A549 (cell line): ENCODE measurements at regions not wholly inside any gene's neighbourhood (a gene's known extent, or its start where the extent isn't known, plus 50 kb on each side); places are given as distances from the start of the nearest gene placed in this dataset.
A peak's percentile ranks its signal among the peaks of the same experiment; 100 is the strongest.

Experiments
- ATAC-seq, 2 experiments: fragments of 200-7000 bp in 1 of 2; fragments of >200 bp in 1 of 2; cut with Nextera tagmentation in 1 of 2; cut with Tn5 transposase in 1 of 2; 3 replicates each; pipeline versions ENCODE4 v1.8.0 to v1.9.1; 2018 to 2020; ENCODE audit warnings: mild to moderate bottlenecking in 1 of 2, moderate library complexity in 1 of 2
- CTCF ChIA-PET: fragments of 300-600 bp; sonication (Branson Sonifier 250); formaldehyde crosslinking; extraction: SDS; loops from one replicate; lab custom pipeline; 2021; ENCODE audit warnings: antibody characterized with exemption, inconsistent platforms; lab: Yijun Ruan, JAX
- POLR2A ChIA-PET: fragments of 350-600 bp; formaldehyde crosslinking; extraction: SDS; loops from one replicate; lab custom pipeline; 2021; ENCODE audit warnings: antibody characterized with exemption, inconsistent platforms; lab: Yijun Ruan, JAX
- DNase-seq, 2 experiments: peaks; one replicate each; pipeline versions ENCODE4 v3.0.0 to v3.0.0-alpha.2; 2011 to 2016; ENCODE audit warnings: low read depth in 1 of 2, low spot score in 1 of 2
- FAIRE-seq: peaks from 2 replicates; lab custom pipeline; 2011; peaks lifted over from hg19 to GRCh38; lab: Jason Lieb, UNC
- H3K27ac ChIP-seq, 2 experiments: fragments of >200 bp; sonication (Bioruptor Twin); formaldehyde crosslinking; 3 replicates each; pipeline ENCODE4 v1.5.1; 2016 to 2017
- H3K4me1 ChIP-seq: fragments of >200 bp; sonication (Bioruptor Twin); formaldehyde crosslinking; 3 replicates; pipeline ENCODE4 v1.6.1; 2016
- H3K4me2 ChIP-seq: fragments of >200 bp; sonication (Bioruptor Twin); formaldehyde crosslinking; 3 replicates; pipeline ENCODE4 v1.6.1; 2016
- H3K4me3 ChIP-seq: fragments of >200 bp; sonication (Bioruptor Twin); formaldehyde crosslinking; 3 replicates; pipeline ENCODE4 v1.5.1; 2016
- H3K9me3 ChIP-seq: fragments of >200 bp; sonication (Bioruptor Twin); formaldehyde crosslinking; 3 replicates; pipeline ENCODE4 v1.6.1; 2016
- ATOH8 ChIP-seq: fragments of 250-450 bp; sonication (Bioruptor Pico); IDR thresholded peaks from 2 replicates; pipeline ENCODE4 v1.5.0; 2020; ENCODE audit warnings: low read depth, mild to moderate bottlenecking, moderate library complexity
- BHLHE40 ChIP-seq: IDR thresholded peaks from 2 replicates; pipeline ENCODE4 v1.6.1; 2012; ENCODE audit warnings: low read depth, low read length, inconsistent platforms
- EHF ChIP-seq: fragments of 250-450 bp; sonication (Bioruptor Pico); IDR thresholded peaks from 2 replicates; pipeline ENCODE4 v1.5.0; 2020; ENCODE audit warnings: mild to moderate bottlenecking
- FOSL2 ChIP-seq, 2 experiments: fragments of 450-650 bp in 1 of 2; fragments of >200 bp in 1 of 2; sonication (Bioruptor Twin) in 1 of 2; formaldehyde crosslinking; IDR thresholded peaks; 2 replicates each; pipeline versions ENCODE4 v1.5.0 to v1.6.1; 2016 to 2020; ENCODE audit warnings: mild to moderate bottlenecking in 1 of 2, moderate library complexity in 1 of 2
- HDAC2 ChIP-seq: fragments of 200-600 bp; sonication (generic); IDR thresholded peaks from 2 replicates; pipeline ENCODE4 v1.6.1; 2016
- HEYL ChIP-seq: fragments of 250-450 bp; sonication (Bioruptor Pico); IDR thresholded peaks from 2 replicates; pipeline ENCODE4 v1.8.0; 2021; ENCODE audit warnings: mild to moderate bottlenecking, moderate library complexity
- JUN ChIP-seq, 2 experiments: fragments of >200 bp; sonication (Bioruptor Twin); formaldehyde crosslinking; IDR thresholded peaks; 2 replicates in 1 of 2; 3 replicates in 1 of 2; pipeline ENCODE4 v1.6.1; 2016 to 2017
- MAFK ChIP-seq: fragments of 450-650 bp; IDR thresholded peaks from 2 replicates; pipeline ENCODE4 v1.6.1; 2014; ENCODE audit not compliant: partially characterized antibody
- MAX ChIP-seq: IDR thresholded peaks from 2 replicates; pipeline ENCODE4 v1.6.1; 2012
- MAZ ChIP-seq: fragments of 150-350 bp; IDR thresholded peaks from 2 replicates; pipeline ENCODE4 v1.6.1; 2014; ENCODE audit warnings: antibody characterized with exemption, low read depth, low read length, borderline replicate concordance
- MYC ChIP-seq: IDR thresholded peaks from 2 replicates; pipeline ENCODE4 v1.6.1; 2012; ENCODE audit warnings: mild to moderate bottlenecking, inconsistent platforms, low read length, improper control_type of control experiment, borderline replicate concordance
- NFE2L2 ChIP-seq: fragments of 150-350 bp; conservative IDR thresholded peaks from 2 replicates; pipeline ENCODE4 v1.6.1; 2014; ENCODE audit warnings: low read length
- POLR2A ChIP-seq: IDR thresholded peaks from 2 replicates; pipeline ENCODE4 v1.6.1; 2012; ENCODE audit warnings: mild to moderate bottlenecking, low read length
- POLR2AphosphoS2 ChIP-seq: conservative IDR thresholded peaks from 2 replicates; pipeline ENCODE4 v1.6.1; 2012; ENCODE audit warnings: low read length, improper control_type of control experiment, inconsistent platforms
- RFX5 ChIP-seq: fragments of 450-650 bp; IDR thresholded peaks from 2 replicates; pipeline ENCODE4 v1.7.1; 2014; ENCODE audit warnings: antibody characterized with exemption, mild to moderate bottlenecking, moderate library complexity
- SMC3 ChIP-seq: fragments of >200 bp; sonication (Bioruptor Twin); formaldehyde crosslinking; IDR thresholded peaks from 3 replicates; pipeline ENCODE4 v1.6.1; 2018; ENCODE audit warnings: inconsistent platforms
- TP53 ChIP-seq: fragments of 250-450 bp; sonication (Bioruptor Pico); IDR thresholded peaks from 2 replicates; pipeline ENCODE4 v1.5.0; 2021; ENCODE audit warnings: mild to moderate bottlenecking, moderate library complexity
- USF2 ChIP-seq: fragments of 450-650 bp; IDR thresholded peaks from 2 replicates; pipeline ENCODE4 v1.6.1; 2014; ENCODE audit warnings: antibody characterized with exemption
- WGBS: methylation state at CpG from one replicate; pipeline ENCODE4 v1.1.6; 2017; ENCODE audit errors: missing lambda C conversion rate; 5-methylcytosine and 5-hydroxymethylcytosine counted together
- TF ChIP-seq, protein P1 (sequence below): fragments of >200 bp; sonication (Bioruptor Twin); formaldehyde crosslinking; IDR thresholded peaks from 3 replicates; pipeline ENCODE4 v1.5.1; 2016
- TF ChIP-seq, protein P2 (sequence below): fragments of 200-600 bp; sonication (generic); IDR thresholded peaks from 2 replicates; pipeline ENCODE4 v1.6.1; 2016; ENCODE audit warnings: antibody characterized with exemption, mild to moderate bottlenecking, moderate library complexity

GRCh38 chr2:64876137-64876647 lies 113.0 kb upstream of the SLC1A4 start:
- peaks cover 15% of the 10 kb centered on the region for H3K4me1 ChIP-seq
- H3K27ac ChIP-seq: peak overlapping the region; percentile 22 to 36; a peak in 4 of 6 replicates
- POLR2A ChIA-PET: no interaction called here
- ATAC-seq: peak; percentile 86 to 88
- H3K4me3 ChIP-seq: no peak overlapping the region
- CTCF ChIA-PET: interaction anchor here (0.6 to 4.2 kb wide), 5 partner anchors 13 to 289 kb away, joined by 3 to 29 read pairs (median 16); no protein-coding TSS in a partner anchor
- peak; percentile 59 to 80 for DNase-seq
- TF ChIP-seq HDAC2 (no peak), FOSL2 (IDR thresholded peaks at IDR 0.05) (no peak), FOSL2 (CRISPR knock-in tag; IDR thresholded peaks at IDR 0.05) (peak; percentile 43), JUN (IDR thresholded peaks at IDR 0.05) (peak in 1 of 2 experiments; percentile 30; a peak in 1 of 5 replicates)
- TF ChIP-seq, all 56 proteins: peak for 2
- H3K4me2 ChIP-seq: peak overlapping the region; percentile 72
- no peak for FAIRE-seq
- H3K9me3 ChIP-seq: no peaks in the 10 kb centered on the region
- 10% methylated on average over 3 of the region's 3 CpGs for WGBS

DNA sequence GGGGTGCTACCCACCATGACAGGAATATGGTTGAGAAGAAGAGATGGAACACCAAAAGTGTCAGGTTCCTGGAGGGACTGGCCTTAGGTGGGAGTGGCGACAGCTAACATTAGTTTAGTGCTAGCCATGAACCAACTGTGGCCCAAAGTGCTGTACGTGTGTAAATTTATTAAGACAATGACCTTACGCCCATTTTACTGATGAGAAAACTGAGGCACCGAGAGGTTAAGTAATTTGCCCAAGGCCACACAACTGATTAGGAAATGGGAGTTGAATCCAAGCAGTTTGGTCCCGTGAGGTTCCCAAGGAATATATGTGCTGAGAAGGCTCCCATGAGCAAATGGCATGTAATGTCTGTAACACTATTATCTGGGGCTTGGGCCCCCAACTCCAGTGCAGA lies 109.5 kb upstream of the SLC1A4 start:
- POLR2A ChIA-PET: no interaction called here

More for the DNA sequence above, 109.5 kb upstream of the SLC1A4 start:
- H3K4me3 ChIP-seq: no peak overlapping the region
- WGBS: 79% methylated on average over 5 of the region's 5 CpGs
- H3K9me3 ChIP-seq: no peaks in the 10 kb centered on the region
- CTCF ChIA-PET: interaction anchor here (3.1 to 4.2 kb wide), 3 partner anchors 9 to 293 kb away, joined by 15 to 29 read pairs (median 25); no protein-coding TSS in a partner anchor
- ATAC-seq: no peak
- H3K4me1 ChIP-seq: peaks cover 15% of the 10 kb centered on the region
- H3K27ac ChIP-seq: no peak overlapping the region
- no peak for DNase-seq
- H3K4me2 ChIP-seq: no peak overlapping the region
- FAIRE-seq: no peak
- no peak for TF ChIP-seq HEYL
- no peak for TF ChIP-seq TP53 (CRISPR knock-in tag)
- TF ChIP-seq MAX: no peak
- TF ChIP-seq MAZ: no peak
- TF ChIP-seq NFE2L2: no peak
- no peak for TF ChIP-seq POLR2AphosphoS2
- TF ChIP-seq SMC3: no peak
- no peak for TF ChIP-seq BHLHE40
- TF ChIP-seq MYC: no peak
- no peak for TF ChIP-seq USF2
- TF ChIP-seq, protein P1, sequence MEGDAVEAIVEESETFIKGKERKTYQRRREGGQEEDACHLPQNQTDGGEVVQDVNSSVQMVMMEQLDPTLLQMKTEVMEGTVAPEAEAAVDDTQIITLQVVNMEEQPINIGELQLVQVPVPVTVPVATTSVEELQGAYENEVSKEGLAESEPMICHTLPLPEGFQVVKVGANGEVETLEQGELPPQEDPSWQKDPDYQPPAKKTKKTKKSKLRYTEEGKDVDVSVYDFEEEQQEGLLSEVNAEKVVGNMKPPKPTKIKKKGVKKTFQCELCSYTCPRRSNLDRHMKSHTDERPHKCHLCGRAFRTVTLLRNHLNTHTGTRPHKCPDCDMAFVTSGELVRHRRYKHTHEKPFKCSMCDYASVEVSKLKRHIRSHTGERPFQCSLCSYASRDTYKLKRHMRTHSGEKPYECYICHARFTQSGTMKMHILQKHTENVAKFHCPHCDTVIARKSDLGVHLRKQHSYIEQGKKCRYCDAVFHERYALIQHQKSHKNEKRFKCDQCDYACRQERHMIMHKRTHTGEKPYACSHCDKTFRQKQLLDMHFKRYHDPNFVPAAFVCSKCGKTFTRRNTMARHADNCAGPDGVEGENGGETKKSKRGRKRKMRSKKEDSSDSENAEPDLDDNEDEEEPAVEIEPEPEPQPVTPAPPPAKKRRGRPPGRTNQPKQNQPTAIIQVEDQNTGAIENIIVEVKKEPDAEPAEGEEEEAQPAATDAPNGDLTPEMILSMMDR: no peak
- TF ChIP-seq ATOH8 (CRISPR knock-in tag): no peak
- no peak for TF ChIP-seq POLR2A
- no peak for TF ChIP-seq RFX5
- TF ChIP-seq, protein P2, sequence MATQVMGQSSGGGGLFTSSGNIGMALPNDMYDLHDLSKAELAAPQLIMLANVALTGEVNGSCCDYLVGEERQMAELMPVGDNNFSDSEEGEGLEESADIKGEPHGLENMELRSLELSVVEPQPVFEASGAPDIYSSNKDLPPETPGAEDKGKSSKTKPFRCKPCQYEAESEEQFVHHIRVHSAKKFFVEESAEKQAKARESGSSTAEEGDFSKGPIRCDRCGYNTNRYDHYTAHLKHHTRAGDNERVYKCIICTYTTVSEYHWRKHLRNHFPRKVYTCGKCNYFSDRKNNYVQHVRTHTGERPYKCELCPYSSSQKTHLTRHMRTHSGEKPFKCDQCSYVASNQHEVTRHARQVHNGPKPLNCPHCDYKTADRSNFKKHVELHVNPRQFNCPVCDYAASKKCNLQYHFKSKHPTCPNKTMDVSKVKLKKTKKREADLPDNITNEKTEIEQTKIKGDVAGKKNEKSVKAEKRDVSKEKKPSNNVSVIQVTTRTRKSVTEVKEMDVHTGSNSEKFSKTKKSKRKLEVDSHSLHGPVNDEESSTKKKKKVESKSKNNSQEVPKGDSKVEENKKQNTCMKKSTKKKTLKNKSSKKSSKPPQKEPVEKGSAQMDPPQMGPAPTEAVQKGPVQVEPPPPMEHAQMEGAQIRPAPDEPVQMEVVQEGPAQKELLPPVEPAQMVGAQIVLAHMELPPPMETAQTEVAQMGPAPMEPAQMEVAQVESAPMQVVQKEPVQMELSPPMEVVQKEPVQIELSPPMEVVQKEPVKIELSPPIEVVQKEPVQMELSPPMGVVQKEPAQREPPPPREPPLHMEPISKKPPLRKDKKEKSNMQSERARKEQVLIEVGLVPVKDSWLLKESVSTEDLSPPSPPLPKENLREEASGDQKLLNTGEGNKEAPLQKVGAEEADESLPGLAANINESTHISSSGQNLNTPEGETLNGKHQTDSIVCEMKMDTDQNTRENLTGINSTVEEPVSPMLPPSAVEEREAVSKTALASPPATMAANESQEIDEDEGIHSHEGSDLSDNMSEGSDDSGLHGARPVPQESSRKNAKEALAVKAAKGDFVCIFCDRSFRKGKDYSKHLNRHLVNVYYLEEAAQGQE: no peak
- no peak for TF ChIP-seq MAFK
- no peak for TF ChIP-seq EHF (CRISPR knock-in tag)
- no peak for TF ChIP-seq HDAC2
